ENCODE measurements at regions not wholly inside any gene's neighbourhood (a gene's known extent, or its start where the extent isn't known, plus 50 kb on each side); places are given as distances from the start of the nearest gene placed in this dataset.
"Not testable (repeated sequence)": the region's sequence is repeated elsewhere in the genome, so short reads cannot be mapped to it uniquely, and the experiment has no call there.

DNA sequence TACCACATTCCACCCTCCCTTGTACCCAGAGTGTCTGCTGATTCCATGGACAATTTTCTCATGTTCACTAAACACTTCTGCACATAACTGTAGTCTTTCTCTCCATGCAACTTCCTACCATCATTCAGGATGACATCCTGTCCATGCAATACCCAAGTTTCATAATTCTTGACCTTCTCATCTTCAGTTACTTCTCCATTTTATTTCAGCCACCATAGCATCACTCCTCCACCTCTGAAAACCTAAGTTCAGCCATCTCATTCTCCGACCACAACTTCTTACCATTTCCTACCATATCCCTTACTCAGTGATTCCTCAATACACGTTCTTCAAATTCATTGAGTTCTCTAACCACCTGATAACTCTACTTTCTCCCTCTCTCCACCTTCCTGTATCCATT lies 216.5 kb upstream of the TENT5A start:
- H3K27ac Mint-ChIP-seq = no peak overlapping the region

DNA sequence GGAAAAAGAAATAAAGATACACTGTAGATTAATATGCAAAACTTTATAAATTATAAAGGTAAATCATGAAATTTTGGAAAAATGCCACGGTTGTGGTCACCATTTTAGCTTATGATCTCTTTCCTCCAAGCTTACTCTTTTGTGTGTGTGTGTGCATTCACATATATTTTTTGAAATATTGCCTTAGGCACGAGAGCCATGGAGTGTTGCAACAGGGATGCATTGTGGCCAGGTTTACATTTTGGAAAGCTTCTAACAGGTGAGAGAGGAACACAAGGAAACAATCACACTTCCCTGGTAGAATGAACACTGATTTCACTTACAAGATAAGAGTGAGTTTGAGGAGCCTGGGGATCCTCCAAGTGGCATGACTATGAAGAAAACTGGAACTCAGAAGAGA lies 214.5 kb upstream of the TENT5A start:
- Mint-ChIP-seq H3K4me3 (no peak overlapping the region), H3K27ac (no peak overlapping the region), H3K36me3 (ENCODE audit: low read depth) (no peaks in the 10 kb centered on the region), H3K4me1 (no peaks in the 10 kb centered on the region), H3K27me3 (ENCODE audit: low read depth) (no peaks in the 10 kb centered on the region), H3K9me3 (peaks cover 6% of the 10 kb centered on the region)
- TF ChIP-seq, protein P1, sequence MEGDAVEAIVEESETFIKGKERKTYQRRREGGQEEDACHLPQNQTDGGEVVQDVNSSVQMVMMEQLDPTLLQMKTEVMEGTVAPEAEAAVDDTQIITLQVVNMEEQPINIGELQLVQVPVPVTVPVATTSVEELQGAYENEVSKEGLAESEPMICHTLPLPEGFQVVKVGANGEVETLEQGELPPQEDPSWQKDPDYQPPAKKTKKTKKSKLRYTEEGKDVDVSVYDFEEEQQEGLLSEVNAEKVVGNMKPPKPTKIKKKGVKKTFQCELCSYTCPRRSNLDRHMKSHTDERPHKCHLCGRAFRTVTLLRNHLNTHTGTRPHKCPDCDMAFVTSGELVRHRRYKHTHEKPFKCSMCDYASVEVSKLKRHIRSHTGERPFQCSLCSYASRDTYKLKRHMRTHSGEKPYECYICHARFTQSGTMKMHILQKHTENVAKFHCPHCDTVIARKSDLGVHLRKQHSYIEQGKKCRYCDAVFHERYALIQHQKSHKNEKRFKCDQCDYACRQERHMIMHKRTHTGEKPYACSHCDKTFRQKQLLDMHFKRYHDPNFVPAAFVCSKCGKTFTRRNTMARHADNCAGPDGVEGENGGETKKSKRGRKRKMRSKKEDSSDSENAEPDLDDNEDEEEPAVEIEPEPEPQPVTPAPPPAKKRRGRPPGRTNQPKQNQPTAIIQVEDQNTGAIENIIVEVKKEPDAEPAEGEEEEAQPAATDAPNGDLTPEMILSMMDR (IDR thresholded peaks at IDR 0.05; ENCODE audit: unreplicated experiment in 3 of 3) = no peak

More for the DNA sequence above, 216.5 kb upstream of the TENT5A start:
- H3K36me3 Mint-ChIP-seq (ENCODE audit: low read depth) = no peaks in the 10 kb centered on the region
- H3K4me3 Mint-ChIP-seq = no peak overlapping the region
- H3K4me1 Mint-ChIP-seq = no peaks in the 10 kb centered on the region
- no peaks in the 10 kb centered on the region for H3K27me3 Mint-ChIP-seq (ENCODE audit: low read depth)
- H3K9me3 Mint-ChIP-seq = peaks cover 23% of the 10 kb centered on the region
- TF ChIP-seq, protein P1 (IDR thresholded peaks at IDR 0.05; ENCODE audit: unreplicated experiment in 3 of 3) = no peak

DNA sequence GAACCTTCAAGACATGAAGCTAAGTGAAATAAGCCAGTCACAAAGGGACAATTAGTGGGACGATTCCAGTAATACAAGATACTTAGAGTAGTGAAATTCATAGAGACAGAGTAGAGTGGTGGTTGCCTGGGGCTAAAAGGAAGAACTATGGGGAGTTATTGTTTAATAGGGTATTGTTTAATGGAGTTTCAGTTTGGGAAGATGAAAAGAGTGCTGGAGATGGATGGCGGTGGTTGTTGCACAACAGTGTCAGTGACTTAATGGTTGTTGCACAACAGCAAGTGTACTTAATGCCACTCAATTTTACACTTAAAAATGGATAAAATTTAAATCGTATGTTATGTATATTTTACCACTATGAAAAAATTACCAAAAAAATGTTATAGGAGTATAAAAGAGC lies 209.7 kb upstream of the TENT5A start:
- no peaks in the 10 kb centered on the region for H3K27me3 Mint-ChIP-seq (ENCODE audit: low read depth)
- peaks cover 14% of the 10 kb centered on the region for H3K9me3 Mint-ChIP-seq
- H3K4me1 Mint-ChIP-seq = no peaks in the 10 kb centered on the region
- TF ChIP-seq, protein P1 (IDR thresholded peaks at IDR 0.05; ENCODE audit: unreplicated experiment in 3 of 3) = no peak
- no peaks in the 10 kb centered on the region for H3K36me3 Mint-ChIP-seq (ENCODE audit: low read depth)
- H3K4me3 Mint-ChIP-seq = no peak overlapping the region
- no peak overlapping the region for H3K27ac Mint-ChIP-seq

DNA sequence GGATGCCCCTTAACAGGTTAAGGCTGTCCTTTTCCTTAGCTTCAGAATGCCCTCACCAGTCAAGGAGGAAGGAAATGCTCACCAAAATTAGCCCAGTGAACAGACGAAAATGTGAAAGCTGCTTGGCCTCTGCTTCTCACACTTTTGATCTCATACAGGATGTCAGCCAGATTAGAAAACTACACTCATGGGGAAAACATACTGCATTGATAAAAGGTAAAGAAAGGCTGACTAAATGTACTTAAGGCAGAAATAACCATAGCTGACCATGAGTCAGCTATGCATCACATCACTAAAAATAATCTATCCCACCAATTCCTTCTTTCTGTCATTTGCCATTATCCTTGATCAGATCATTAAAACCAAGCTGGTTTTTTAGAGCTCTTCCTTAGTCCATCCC lies 198.4 kb upstream of the TENT5A start:
- TF ChIP-seq, protein P1 (IDR thresholded peaks at IDR 0.05; ENCODE audit: unreplicated experiment in 3 of 3) = no peak
- H3K9me3 Mint-ChIP-seq = peaks cover under 1% of the 10 kb centered on the region
- no peaks in the 10 kb centered on the region for H3K4me1 Mint-ChIP-seq
- no peak overlapping the region for H3K27ac Mint-ChIP-seq
- H3K27me3 Mint-ChIP-seq (ENCODE audit: low read depth) = peaks cover 4% of the 10 kb centered on the region
- no peak overlapping the region for H3K4me3 Mint-ChIP-seq
- no peaks in the 10 kb centered on the region for H3K36me3 Mint-ChIP-seq (ENCODE audit: low read depth)

DNA sequence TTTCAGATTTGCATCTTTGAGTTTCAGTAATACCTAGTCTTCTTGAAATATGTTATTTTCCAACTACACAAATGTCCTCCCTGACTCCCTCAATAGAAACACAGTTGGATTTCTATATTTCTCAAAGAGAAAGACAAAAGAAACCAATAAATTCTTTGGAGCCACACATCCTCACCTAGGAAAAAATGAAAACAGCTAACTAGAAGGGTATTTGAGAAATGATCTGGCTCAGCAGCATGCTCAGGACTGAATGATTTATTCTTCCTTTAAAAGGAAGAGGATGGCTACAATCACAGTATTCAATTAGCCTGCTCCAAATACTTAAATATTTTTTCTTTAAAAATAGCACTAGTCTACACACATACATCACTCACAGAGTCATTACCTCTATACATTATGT lies 196.4 kb upstream of the TENT5A start:
- Mint-ChIP-seq H3K27ac (no peak overlapping the region), H3K36me3 (ENCODE audit: low read depth) (no peaks in the 10 kb centered on the region), H3K4me1 (no peaks in the 10 kb centered on the region), H3K4me3 (no peak overlapping the region), H3K9me3 (no peaks in the 10 kb centered on the region), H3K27me3 (ENCODE audit: low read depth) (peaks cover 4% of the 10 kb centered on the region)
- TF ChIP-seq, protein P1 (IDR thresholded peaks at IDR 0.05; ENCODE audit: unreplicated experiment in 3 of 3) = no peak

DNA sequence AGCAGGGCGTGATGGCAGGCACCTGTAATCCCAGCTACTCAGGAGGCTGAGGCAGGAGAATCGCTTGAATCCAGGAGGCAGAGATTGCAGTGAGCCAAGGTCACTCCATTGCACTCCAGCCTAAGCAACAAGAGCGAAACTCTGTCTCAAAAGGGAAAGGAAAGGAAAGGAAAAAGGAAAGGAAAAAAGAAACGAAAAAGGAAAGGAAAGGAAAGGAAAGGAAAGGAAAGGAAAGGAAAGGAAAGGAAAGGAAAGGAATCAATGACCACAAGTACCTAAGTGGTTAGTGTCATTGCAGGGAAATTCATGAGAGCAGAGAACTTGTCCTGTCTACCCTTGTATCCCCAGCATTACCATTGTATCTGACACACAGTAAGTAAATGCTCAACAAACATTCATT lies 195.7 kb upstream of the TENT5A start:
- H3K9me3 Mint-ChIP-seq; H3K27ac Mint-ChIP-seq; H3K36me3 Mint-ChIP-seq (ENCODE audit: low read depth); H3K27me3 Mint-ChIP-seq (ENCODE audit: low read depth); H3K4me1 Mint-ChIP-seq; H3K4me3 Mint-ChIP-seq: not testable (repeated sequence)
